GM12892 (cell line): ENCODE measurements at regions not wholly inside any gene's neighbourhood (a gene's known extent, or its start where the extent isn't known, plus 50 kb on each side); places are given as distances from the start of the nearest gene placed in this dataset.

Experiments
- POLR2A ChIP-seq: IDR thresholded peaks from 2 replicates; pipeline ENCODE4 v1.6.1; 2011; ENCODE audit warnings: low read depth, low read length, control low read depth
- POLR2AphosphoS5 ChIP-seq: IDR thresholded peaks from 2 replicates; pipeline ENCODE4 v1.6.1; 2011; ENCODE audit warnings: low read depth, low read length, control low read depth
- TAF1 ChIP-seq: IDR thresholded peaks from 2 replicates; pipeline ENCODE4 v1.6.1; 2011; ENCODE audit warnings: low read depth, mild to moderate bottlenecking, control low read depth, low read length, borderline replicate concordance

DNA sequence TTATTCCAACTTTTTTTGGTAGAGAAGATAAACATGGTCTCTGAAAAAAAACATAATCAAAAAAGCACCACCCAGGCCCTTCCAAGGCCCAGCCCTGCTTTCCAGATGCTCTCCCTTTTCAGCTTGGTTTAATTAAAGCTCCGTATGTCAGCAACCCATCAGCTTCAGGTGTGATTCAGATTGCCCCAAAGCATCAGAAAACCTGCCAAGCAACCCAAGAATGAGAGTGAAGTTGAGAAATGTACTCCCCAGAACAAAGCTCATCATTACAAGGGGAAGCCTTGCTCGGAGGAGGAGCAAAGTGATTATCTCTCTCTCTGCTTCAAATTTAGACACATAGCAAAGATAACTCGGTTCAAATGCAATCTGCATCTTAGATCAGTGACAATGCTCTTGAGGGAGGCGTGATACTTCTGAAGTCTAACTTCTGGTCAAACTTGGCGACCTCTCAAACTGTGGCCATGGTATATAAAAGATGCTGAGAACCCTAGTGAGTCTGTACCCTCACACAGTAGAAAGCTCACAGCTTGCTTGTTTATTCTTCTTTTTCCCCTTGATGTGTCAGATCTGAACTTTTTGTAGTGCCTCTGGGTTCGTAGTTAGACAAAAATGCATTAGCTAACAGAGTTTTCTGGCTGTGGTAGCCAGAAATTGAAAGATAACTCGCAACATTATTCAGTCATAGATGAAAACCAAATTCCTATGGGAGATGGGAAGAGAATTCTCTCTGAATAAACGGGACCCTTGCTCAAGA is 63.3 kb upstream of the ZC3H11B start:
- TF ChIP-seq POLR2A (no peak), TAF1 (no peak), POLR2AphosphoS5 (no peak)
